Neural cell (in vitro differentiated cells): ENCODE measurements at regions not wholly inside any gene's neighbourhood (a gene's known extent, or its start where the extent isn't known, plus 50 kb on each side); places are given as distances from the start of the nearest gene placed in this dataset.

Experiments
- small RNA-seq, 3 experiments: library from RNA; depleted of rRNA; stranded (forward); fragments of <200 nt; gene quantifications; one replicate each; pipeline ENCODE3, GENCODE V24; 2012

Small RNAs in the stretch of these regions (small RNA-seq; reads per million reads assigned to genes)
- 0 reads per million in 3 experiments for gene RN7SL50P
